Kidney glomerular epithelial cell (primary cell): ENCODE measurements at regions not wholly inside any gene's neighbourhood (a gene's known extent, or its start where the extent isn't known, plus 50 kb on each side); places are given as distances from the start of the nearest gene placed in this dataset.

Experiments
- DNase-seq: peaks from one replicate; lab custom pipeline; 2025; lab: John Stamatoyannopoulos, UW

- DNase-seq, result no peak
Measured at GRCh38 chr2:239470151-239470900, 69.5 kb upstream of the HDAC4 start.

GRCh38 chr2:239469106-239469960 lies 68.5 kb upstream of the HDAC4 start:
- no peak for DNase-seq

GRCh38 chr2:239468491-239469105 lies 67.8 kb upstream of the HDAC4 start:
- DNase-seq, result no peak

DNA sequence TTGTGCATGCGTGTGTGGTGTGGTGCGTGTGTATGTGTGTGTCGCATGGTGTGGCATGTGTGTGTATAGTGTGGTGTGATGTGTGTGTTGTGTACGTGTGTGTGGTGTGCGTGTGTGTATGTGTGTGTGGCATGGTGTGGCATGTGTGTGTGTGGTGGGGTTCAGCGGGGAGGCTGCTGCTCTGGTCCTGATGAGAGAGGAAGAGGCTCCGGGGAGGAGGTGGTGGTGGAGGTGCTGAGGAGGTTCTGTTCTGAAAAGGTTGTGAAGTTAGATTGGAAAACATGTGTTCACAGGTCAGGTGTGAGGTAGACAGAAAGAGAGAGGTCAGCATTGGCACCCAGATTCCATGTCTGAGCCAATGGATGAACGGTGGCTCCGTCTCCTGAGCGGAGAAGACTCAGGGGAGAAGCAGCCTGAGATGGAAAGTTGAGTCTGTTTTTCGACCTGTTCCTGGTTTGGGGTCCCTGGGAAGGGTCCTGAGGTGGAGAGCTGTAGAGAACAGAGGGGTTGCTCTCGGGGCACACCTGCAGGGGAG lies 67.2 kb upstream of the HDAC4 start:
- DNase-seq, result no peak

GRCh38 chr2:239467281-239467955 lies 66.6 kb upstream of the HDAC4 start:
- DNase-seq, result no peak

GRCh38 chr2:239466755-239467271 lies 66.0 kb upstream of the HDAC4 start:
- no peak for DNase-seq

DNA sequence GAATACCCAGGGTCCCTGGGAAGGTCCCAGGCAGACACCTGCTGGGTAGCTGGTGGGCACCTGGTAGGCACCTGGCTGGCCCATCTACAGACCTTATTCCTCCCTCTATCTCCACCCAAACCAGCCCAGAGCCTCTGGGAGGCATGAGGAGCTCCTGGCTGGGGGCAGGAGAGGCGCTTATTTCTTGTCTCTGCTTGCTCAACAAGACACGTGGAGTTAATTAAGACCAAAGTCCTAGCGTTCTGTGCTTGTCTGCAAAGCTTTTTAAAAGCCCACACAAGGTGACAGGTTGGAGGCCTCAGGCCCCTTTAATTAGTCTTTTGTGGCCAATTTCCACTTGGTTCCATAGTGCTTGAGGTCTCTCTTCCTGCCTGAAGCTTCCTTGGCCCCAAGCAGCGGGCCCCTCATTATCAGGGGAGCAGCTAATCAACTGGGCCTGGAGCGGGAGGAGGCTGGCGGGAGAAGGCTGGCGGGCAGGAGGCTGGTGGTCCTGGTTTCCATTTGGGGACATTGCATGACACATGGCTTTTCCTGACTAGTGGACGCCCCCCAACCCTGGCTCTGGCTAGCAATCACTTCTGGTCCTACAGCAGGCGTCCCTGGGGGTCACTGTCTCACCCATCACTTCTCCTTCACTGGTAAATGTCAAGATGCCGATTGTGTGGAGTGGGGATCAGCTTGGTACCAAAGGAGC lies 65.4 kb upstream of the HDAC4 start:
- no peak for DNase-seq

DNA sequence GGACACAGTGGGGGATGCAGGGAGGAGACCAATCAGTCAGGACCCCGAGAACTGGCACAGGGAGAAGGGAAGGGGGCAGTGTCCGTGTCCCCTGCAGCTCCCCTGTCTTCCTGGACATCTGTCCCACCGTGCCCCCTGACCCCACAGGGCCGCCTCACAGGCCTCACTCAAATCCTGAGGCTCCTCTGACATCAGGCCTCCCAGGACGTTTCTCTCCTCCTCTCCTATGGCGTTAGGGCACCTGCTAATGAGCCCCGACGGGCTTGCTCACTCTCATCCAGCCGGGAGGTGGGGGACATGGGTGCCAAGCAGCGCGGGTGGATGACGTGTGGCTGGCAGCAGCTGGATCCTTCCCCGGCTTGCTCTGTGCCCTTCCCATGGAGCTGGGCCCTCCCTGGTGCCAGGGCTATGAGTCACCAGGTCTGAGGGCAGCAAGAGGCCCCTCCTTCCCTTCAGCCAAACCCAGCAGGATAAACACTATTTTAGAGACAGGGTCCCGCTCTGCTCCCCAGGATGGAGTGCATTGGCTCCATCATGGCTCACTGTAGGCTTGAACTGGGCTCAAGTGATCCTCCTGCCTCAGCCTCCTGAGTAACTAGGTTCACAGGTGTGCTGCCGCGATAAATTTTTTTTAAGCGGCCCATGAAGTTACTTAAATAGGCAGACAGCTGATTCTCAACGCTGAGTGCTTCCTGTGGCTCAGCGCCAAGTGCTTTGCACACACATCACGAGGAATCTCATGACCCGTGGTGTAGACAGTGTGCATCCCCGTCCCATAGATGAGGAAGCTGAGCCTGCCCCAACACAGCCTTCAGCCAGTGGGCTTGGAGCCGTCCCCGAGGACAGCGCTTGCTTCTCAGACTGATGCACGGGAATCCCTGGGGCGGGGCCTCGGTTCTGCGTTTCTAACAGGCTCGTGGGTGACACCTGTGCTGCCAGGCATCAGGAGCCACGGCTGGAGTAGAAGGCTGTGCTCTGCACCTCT lies 64.5 kb upstream of the HDAC4 start:
- peak; percentile 19 for DNase-seq

DNA sequence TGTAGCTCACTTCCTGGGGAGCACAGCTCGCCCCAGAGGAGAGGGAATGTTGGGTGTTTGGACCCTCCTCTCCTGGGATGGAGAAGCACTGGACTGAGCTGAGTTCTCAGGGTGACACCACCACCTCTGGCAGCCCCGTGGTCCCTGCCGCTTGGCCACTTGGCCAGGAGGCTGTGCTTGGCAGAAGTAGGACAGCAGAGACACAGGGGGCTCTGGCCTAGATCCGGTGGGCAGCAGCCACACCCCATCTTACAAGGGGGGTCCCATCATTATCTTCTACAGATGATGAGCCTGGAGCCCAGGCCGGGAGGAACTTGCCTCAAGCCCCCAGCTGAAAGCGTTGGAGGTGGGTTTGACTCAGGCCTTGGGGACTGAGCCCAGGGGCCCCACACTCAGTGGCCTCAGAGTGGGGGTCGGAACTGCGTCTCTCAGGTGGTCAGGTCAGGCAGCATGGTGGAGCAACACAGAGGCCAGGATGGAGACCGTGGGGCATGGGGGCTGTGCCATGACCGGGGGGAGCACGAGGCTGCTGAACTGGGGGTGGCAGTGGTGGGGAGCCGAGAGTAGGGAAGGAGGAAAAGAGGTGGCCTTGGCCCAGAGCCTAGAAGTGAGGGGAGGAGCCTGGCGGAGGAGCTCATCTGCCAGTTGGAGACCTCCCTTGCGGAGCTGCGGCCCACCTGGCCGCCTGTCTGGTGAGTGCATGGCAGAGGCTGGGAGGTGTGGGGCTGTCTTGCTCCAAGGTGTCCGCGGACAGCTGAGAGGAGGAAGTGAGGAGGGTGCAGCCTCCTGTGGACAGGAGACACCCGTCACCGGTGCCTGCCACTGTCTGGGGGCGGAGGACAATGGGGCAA lies 63.6 kb upstream of the HDAC4 start:
- no peak for DNase-seq

DNA sequence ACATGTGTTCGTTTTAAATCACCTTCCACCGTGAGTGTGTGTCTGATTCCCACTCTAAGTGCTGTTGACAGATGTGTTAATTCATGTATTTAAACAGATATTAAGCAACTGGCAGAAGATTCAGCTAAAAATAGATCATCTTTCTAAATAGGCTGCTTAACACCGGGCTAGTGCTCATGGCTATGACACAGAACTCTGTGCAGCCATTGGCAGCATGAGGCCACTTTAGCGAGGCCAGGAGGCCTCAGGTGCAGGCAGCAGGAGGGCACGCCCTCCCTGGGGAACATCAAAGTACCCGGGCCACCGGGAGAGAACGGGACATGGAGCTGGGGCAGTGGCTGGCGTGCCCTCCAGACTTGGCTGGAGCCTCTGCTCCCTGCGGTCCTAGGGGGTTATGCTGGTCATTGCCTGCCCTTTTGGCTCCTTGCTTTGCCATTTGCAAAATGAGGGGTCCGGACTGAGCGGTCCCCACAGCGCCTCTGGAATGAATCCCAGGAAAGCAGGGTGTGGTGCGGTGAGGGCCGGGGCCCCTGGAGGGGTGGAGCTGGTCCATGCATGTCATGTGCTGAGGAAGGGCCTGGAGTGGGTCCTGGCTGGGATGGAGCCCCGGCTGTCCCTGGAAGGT lies 62.8 kb upstream of the HDAC4 start:
- DNase-seq, result no peak

DNA sequence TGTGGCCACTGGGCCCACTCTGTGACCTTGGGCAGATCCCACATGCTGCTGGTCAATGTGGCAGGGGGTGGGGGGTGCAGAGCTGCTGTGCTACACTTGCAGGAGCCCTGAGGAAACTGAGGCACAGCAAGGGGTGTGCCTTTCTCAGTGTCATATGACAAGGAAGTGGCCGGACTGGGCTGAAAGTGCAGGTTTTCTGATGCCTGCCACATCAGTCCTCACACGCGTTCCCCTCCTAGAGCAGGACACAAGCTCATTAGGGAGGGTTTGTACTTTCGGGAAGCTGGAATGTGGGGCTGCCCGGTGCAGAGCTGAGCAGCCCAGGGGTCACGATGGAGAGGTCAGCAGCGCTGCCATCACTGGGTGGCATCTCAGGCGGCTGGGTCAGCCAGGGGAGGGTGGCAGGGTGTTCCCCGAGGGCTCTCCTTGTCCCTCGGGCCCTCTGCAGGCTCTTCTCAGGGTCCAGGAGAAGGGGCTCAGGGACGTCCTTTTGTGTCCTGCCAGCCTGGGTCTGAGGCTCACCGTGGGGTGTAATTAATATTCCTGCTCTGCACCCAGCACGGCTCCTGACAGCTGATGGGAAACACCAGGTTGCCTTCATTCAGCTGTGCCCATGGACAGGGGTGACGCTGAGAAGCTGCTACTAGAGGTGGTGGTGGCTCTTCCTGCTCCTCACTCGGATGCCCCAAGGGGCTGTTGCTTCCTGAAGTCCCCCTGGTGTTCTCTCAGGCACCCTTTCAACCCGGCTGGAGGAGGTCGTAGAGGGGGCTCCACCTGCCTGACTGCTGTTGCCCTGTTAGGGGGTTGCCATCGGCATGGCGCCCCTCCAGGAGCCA lies 62.1 kb upstream of the HDAC4 start:
- DNase-seq, result no peak

- DNase-seq, result no peak
Measured at GRCh38 chr2:239462191-239462515, 61.3 kb upstream of the HDAC4 start.

GRCh38 chr2:239461291-239462190 lies 60.7 kb upstream of the HDAC4 start:
- no peak for DNase-seq

DNA sequence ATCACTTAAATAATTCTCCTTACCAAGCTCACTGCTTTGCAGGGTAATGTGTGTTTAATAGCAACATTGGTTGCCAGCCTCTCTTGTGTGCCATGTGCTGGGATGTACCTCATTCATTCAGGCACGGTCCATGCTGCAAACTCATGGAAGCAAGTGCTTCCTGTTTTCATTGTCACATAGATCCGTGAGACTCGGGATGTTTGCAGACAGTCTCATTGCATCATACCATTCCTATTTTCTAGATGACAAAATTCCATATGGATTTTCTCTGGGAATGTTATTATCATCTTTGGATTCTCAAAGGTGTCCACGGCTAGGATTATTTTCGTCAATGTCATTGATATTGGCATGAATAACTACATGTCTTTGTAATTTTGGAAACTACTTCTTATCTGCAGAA lies 60.0 kb upstream of the HDAC4 start:
- no peak for DNase-seq

DNA sequence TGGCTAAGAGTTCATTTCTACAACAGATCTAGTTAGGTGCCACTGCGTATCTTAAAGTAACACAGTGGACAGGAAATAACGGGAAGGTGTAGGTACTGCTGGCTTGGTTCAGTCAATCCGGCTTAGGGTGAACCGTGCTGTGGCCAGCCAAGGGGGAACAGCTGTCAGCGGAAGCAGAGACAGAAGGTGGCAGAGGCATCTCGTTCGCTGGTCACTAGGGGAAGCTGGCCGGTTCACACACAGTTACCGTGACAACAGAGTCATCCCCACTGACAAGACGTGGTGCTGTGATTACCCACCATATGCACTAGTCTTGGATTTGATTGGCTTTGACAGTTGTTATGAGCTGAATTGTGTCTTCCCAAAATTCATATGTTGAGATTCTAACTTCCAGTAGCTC lies 58.8 kb upstream of the HDAC4 start:
- DNase-seq, result no peak

- no peak for DNase-seq
Measured at GRCh38 chr2:239459056-239459455, 58.2 kb upstream of the HDAC4 start.
